Neural cell (in vitro differentiated cells): ENCODE measurements at regions not wholly inside any gene's neighbourhood (a gene's known extent, or its start where the extent isn't known, plus 50 kb on each side); places are given as distances from the start of the nearest gene placed in this dataset.

ENCODE experiments used
- H2AFZ ChIP-seq: fragments of 200-600, 300-800 bp; sonication (generic), shearing (Covaris generic); 2 replicates; pipeline ENCODE4 v1.6.0; 2014; ENCODE audit warnings: low read depth, mild to moderate bottlenecking, antibody characterized with exemption, low read length, moderate library complexity
- H3F3A ChIP-seq: fragments of 200-600 bp; shearing (Covaris generic); 2 replicates; pipeline ENCODE4 v1.6.1; 2016; ENCODE audit warnings: mild to moderate bottlenecking, moderate library complexity, mixed read lengths, antibody characterized with exemption, low read length; ENCODE audit not compliant: insufficient read depth, poor library complexity, severe bottlenecking
- H3K27ac ChIP-seq: fragments of 200-600, 300-800 bp; sonication (generic), shearing (Covaris generic); 2 replicates; pipeline ENCODE4 v1.5.1; 2014; ENCODE audit warnings: mild to moderate bottlenecking, low read length, moderate library complexity
- H3K27me3 ChIP-seq: fragments of 300-800, 200-600 bp; sonication (generic), shearing (Covaris generic); 2 replicates; pipeline ENCODE4 v1.6.0; 2014; ENCODE audit warnings: mild to moderate bottlenecking, low read depth, low read length, moderate library complexity; ENCODE audit not compliant: insufficient read depth
- H3K36me3 ChIP-seq: fragments of 300-800, 200-600 bp; sonication (generic), shearing (Covaris generic); 2 replicates; pipeline ENCODE4 v1.5.1; 2014; ENCODE audit warnings: mild to moderate bottlenecking, antibody characterized with exemption, low read length, moderate library complexity; ENCODE audit not compliant: insufficient read depth
- H3K4me2 ChIP-seq: fragments of 300-800, 200-600 bp; sonication (generic), shearing (Covaris generic); 2 replicates; pipeline ENCODE4 v1.6.0; 2014; ENCODE audit warnings: mild to moderate bottlenecking, low read length
- H3K4me3 ChIP-seq: fragments of 300-800, 200-600 bp; sonication (generic), shearing (Covaris generic); 2 replicates; pipeline ENCODE4 v1.5.1; 2014; ENCODE audit warnings: mild to moderate bottlenecking, low read length, moderate library complexity
- H3K79me2 ChIP-seq: fragments of 200-600 bp; shearing (Covaris generic); replicated peaks from 2 replicates; pipeline ENCODE4 v1.6.0; 2014; ENCODE audit warnings: mild to moderate bottlenecking, low read length, moderate library complexity; ENCODE audit not compliant: insufficient read depth
- H3K9ac ChIP-seq: fragments of 300-800, 200-600 bp; sonication (generic), shearing (Covaris generic); 2 replicates; pipeline ENCODE4 v1.6.1; 2016; ENCODE audit warnings: mild to moderate bottlenecking, low read length, mixed read lengths
- H3K9me2 ChIP-seq: fragments of 200-600 bp; shearing (Covaris generic); 2 replicates; pipeline ENCODE4 v1.6.1; 2016; ENCODE audit warnings: mild to moderate bottlenecking, low read length, mixed read lengths; ENCODE audit not compliant: insufficient read depth
- H3K9me3 ChIP-seq: fragments of 200-600, 300-800 bp; sonication (generic), shearing (Covaris generic); 2 replicates; pipeline ENCODE4 v1.6.1; 2016; ENCODE audit warnings: mild to moderate bottlenecking, mixed run types, low read length, moderate library complexity, mixed read lengths
- H4K20me1 ChIP-seq: fragments of 200-600 bp; shearing (Covaris generic); 2 replicates; pipeline ENCODE4 v1.6.1; 2016; ENCODE audit warnings: mild to moderate bottlenecking, mixed run types; ENCODE audit not compliant: insufficient read depth
- CTCF ChIP-seq: fragments of 450-650 bp; IDR thresholded peaks from 2 replicates; pipeline ENCODE4 v1.5.1; 2014; ENCODE audit warnings: antibody characterized with exemption, mild to moderate bottlenecking, moderate library complexity; ENCODE audit not compliant: poor library complexity, severe bottlenecking
- EP300 ChIP-seq: fragments of 450-650 bp; conservative IDR thresholded peaks from 2 replicates; pipeline ENCODE4 v1.6.1; 2014; ENCODE audit warnings: antibody characterized with exemption, mild to moderate bottlenecking, moderate library complexity; ENCODE audit not compliant: poor library complexity, severe bottlenecking
- EZH2 ChIP-seq: fragments of 200-600, 300-800 bp; shearing (Covaris generic), sonication (generic); IDR thresholded peaks from 2 replicates; pipeline ENCODE4 v1.6.1; 2014; ENCODE audit warnings: antibody characterized with exemption, low read length, borderline replicate concordance, mild to moderate bottlenecking; ENCODE audit not compliant: insufficient read depth, poor library complexity, severe bottlenecking
- MXI1 ChIP-seq: fragments of 450-650 bp; conservative IDR thresholded peaks from 2 replicates; pipeline ENCODE4 v1.6.1; 2014; ENCODE audit warnings: antibody characterized with exemption, mild to moderate bottlenecking; ENCODE audit not compliant: poor library complexity, severe bottlenecking
- POLR2AphosphoS5 ChIP-seq: IDR thresholded peaks from 2 replicates; pipeline ENCODE4 v1.6.1; 2012
- RAD21 ChIP-seq: fragments of 450-650 bp; conservative IDR thresholded peaks from 2 replicates; pipeline ENCODE4 v1.6.1; 2014; ENCODE audit warnings: antibody characterized with exemption, mild to moderate bottlenecking, moderate library complexity
- REST ChIP-seq: IDR thresholded peaks from 2 replicates; pipeline ENCODE4 v1.6.1; 2012; ENCODE audit warnings: borderline replicate concordance
- SMC3 ChIP-seq: fragments of 450-650 bp; conservative IDR thresholded peaks from 2 replicates; pipeline ENCODE4 v1.6.1; 2014; ENCODE audit warnings: antibody characterized with exemption, mild to moderate bottlenecking, moderate library complexity; ENCODE audit not compliant: poor library complexity
- TAF1 ChIP-seq: IDR thresholded peaks from 2 replicates; pipeline ENCODE4 v1.6.1; 2012; ENCODE audit warnings: low read depth

GRCh38 chr20:40233406-40233805 lies 455.6 kb downstream of the MAFB start:
- H3K9me2 ChIP-seq = no peaks in the 10 kb centered on the region
- no peak overlapping the region for H3K27ac ChIP-seq
- TF ChIP-seq POLR2AphosphoS5 (no peak), EP300 (no peak), CTCF (no peak), RAD21 (no peak), MXI1 (no peak), EZH2 (no peak), TAF1 (no peak), SMC3 (no peak), REST (no peak)
- no peak overlapping the region for H2AFZ ChIP-seq
- no peaks in the 10 kb centered on the region for H3K9me3 ChIP-seq
- no peaks in the 10 kb centered on the region for H4K20me1 ChIP-seq
- no peak overlapping the region for H3K9ac ChIP-seq
- no peaks in the 10 kb centered on the region for H3K27me3 ChIP-seq
- H3K79me2 ChIP-seq = no peaks in the 10 kb centered on the region
- H3K4me2 ChIP-seq = no peak overlapping the region
- no peaks in the 10 kb centered on the region for H3F3A ChIP-seq
- no peak overlapping the region for H3K4me3 ChIP-seq
- no peaks in the 10 kb centered on the region for H3K36me3 ChIP-seq

GRCh38 chr20:40232756-40233155 lies 456.3 kb downstream of the MAFB start:
- Histone ChIP-seq H3K9me3 (no peaks in the 10 kb centered on the region), H3K9ac (no peak overlapping the region), H3K4me3 (no peak overlapping the region), H2AFZ (no peak overlapping the region), H3K9me2 (no peaks in the 10 kb centered on the region), H3K4me2 (no peak overlapping the region), H3K27ac (no peak overlapping the region), H3K27me3 (no peaks in the 10 kb centered on the region), H3K36me3 (no peaks in the 10 kb centered on the region), H3F3A (no peaks in the 10 kb centered on the region), H4K20me1 (no peaks in the 10 kb centered on the region), H3K79me2 (no peaks in the 10 kb centered on the region)
- TF ChIP-seq RAD21 (no peak), MXI1 (no peak), SMC3 (no peak), CTCF (no peak), REST (no peak), EZH2 (no peak), EP300 (no peak), TAF1 (no peak), POLR2AphosphoS5 (no peak)
